OCI-LY7 (cell line): ENCODE measurements at regions not wholly inside any gene's neighbourhood (a gene's known extent, or its start where the extent isn't known, plus 50 kb on each side); places are given as distances from the start of the nearest gene placed in this dataset.
A peak's percentile ranks its signal among the peaks of the same experiment; 100 is the strongest.

Source experiments
- BruUV-seq: library from RNA; stranded (reverse); fragments of 400-500 nt; replicated peaks from 2 replicates; lab custom pipeline; 2021; lab: Mats Ljungman, UMichigan
- CTCF ChIA-PET: fragments of 300-600 bp; sonication (Branson Sonifier 250); formaldehyde crosslinking; loops from one replicate; lab custom pipeline; 2022; ENCODE audit warnings: antibody characterized with exemption; ENCODE audit not compliant: unreplicated experiment; lab: Charles Lee
- POLR2A ChIA-PET: fragments of 300-600 bp; sonication (Branson Sonifier 250); formaldehyde crosslinking; loops from one replicate; lab custom pipeline; 2022; ENCODE audit warnings: antibody characterized with exemption; lab: Charles Lee
- DNase-seq: peaks from one replicate; pipeline ENCODE4 v3.0.0-alpha.2; 2015; ENCODE audit warnings: low spot score
- H2AFZ ChIP-seq: fragments of 200-600 bp; sonication (generic), shearing (Covaris generic); 2 replicates; pipeline ENCODE4 v1.6.1; 2014; ENCODE audit warnings: mild to moderate bottlenecking, antibody characterized with exemption, low read length, moderate library complexity
- H3K27ac ChIP-seq: fragments of 200-600 bp; sonication (generic); 2 replicates; pipeline ENCODE4 v1.5.1; 2014; ENCODE audit warnings: mixed run types, low read depth, mild to moderate bottlenecking, moderate library complexity, low read length, inconsistent platforms; ENCODE audit not compliant: poor library complexity, severe bottlenecking
- H3K36me3 ChIP-seq: fragments of 200-600 bp; sonication (generic); 2 replicates; pipeline ENCODE4 v1.6.1; 2014; ENCODE audit warnings: mild to moderate bottlenecking, antibody characterized with exemption, low read length, moderate library complexity, mixed read lengths; ENCODE audit not compliant: insufficient read depth
- H3K4me1 ChIP-seq: fragments of 200-600 bp; sonication (generic); 2 replicates; pipeline ENCODE4 v1.5.1; 2014; ENCODE audit warnings: mild to moderate bottlenecking, low read length; ENCODE audit not compliant: insufficient read depth, poor library complexity, severe bottlenecking
- H3K4me2 ChIP-seq: fragments of 200-600 bp; sonication (generic); 2 replicates; pipeline ENCODE4 v1.6.1; 2014; ENCODE audit warnings: mild to moderate bottlenecking, low read length
- H3K4me3 ChIP-seq: fragments of 200-600 bp; sonication (generic); 2 replicates; pipeline ENCODE4 v1.5.1; 2014; ENCODE audit warnings: mild to moderate bottlenecking, low read depth, low read length; ENCODE audit not compliant: poor library complexity, severe bottlenecking
- H3K79me2 ChIP-seq: fragments of 200-600 bp; sonication (generic); 2 replicates; pipeline ENCODE4 v1.6.1; 2016; ENCODE audit warnings: low read depth, mild to moderate bottlenecking, low read length, moderate library complexity, mixed read lengths; ENCODE audit not compliant: insufficient read depth
- H3K9me2 ChIP-seq: fragments of 200-600 bp; sonication (generic); 2 replicates; pipeline ENCODE4 v1.6.1; 2016; ENCODE audit warnings: mild to moderate bottlenecking, low read length, mixed read lengths; ENCODE audit not compliant: insufficient read depth
- H3K9me3 ChIP-seq: fragments of 200-600 bp; sonication (generic); 2 replicates; pipeline ENCODE4 v1.6.1; 2014; ENCODE audit warnings: mild to moderate bottlenecking, mixed run types, low read length, mixed read lengths
- H4K20me1 ChIP-seq: fragments of 200-600 bp; sonication (generic); 2 replicates; pipeline ENCODE4 v1.6.1; 2014; ENCODE audit warnings: mild to moderate bottlenecking, antibody characterized with exemption, low read length, moderate library complexity, mixed read lengths; ENCODE audit not compliant: insufficient read depth
- CTCF ChIP-seq: fragments of 200-600 bp; sonication (generic); conservative IDR thresholded peaks from 2 replicates; pipeline ENCODE4 v1.5.1; 2014; ENCODE audit warnings: mild to moderate bottlenecking, antibody characterized with exemption, low read length, moderate library complexity, mixed read lengths
- EZH2phosphoT487 ChIP-seq: fragments of 200-600 bp; sonication (generic); IDR thresholded peaks from 2 replicates; pipeline ENCODE4 v1.6.1; 2018; ENCODE audit warnings: low read depth, borderline replicate concordance, mild to moderate bottlenecking, mixed run types, antibody characterized with exemption, low read length, moderate library complexity, mixed read lengths
- intact Hi-C: fragments of 100-400 bp; cut with micrococcal nuclease; formaldehyde crosslinking; loops from one replicate; pipeline ENCODE4 v1.10.0; 2022; ENCODE audit not compliant: unreplicated experiment

DNA sequence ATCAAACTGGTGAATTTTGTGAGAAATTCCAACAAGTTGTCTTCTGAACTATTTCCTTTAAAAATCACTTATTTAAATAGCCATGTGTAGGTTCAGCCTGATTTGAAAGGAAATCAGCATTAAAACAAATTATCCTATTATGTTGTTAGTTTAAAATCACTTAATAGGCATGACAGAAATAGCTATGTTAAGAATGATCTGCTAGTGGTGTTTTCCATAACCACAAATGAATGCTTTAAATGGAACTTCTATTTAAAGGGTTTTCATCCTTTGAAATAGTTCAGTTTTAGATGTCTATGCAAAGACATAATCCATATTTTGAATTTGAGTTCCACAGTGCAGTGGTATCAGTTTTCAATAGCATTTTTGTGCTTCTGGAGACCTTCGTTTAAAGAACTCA is 120.1 kb downstream of the PLEKHG1 start:
- Histone ChIP-seq H3K36me3 (no peaks in the 10 kb centered on the region; the same call in 1 of the 2 replicates), H3K9me3 (no peaks in the 10 kb centered on the region), H3K9me2 (no peaks in the 10 kb centered on the region), H3K79me2 (no peaks in the 10 kb centered on the region), H3K27ac (no peak overlapping the region), H2AFZ (no peak overlapping the region), H3K4me1 (peaks cover 59% of the 10 kb centered on the region), H3K4me3 (peak overlapping the region; percentile 53), H4K20me1 (no peaks in the 10 kb centered on the region), H3K4me2 (peak overlapping the region; percentile 84)
- POLR2A ChIA-PET, result interaction anchor here (0.9 to 2.9 kb wide), 6 partner anchors 17 to 116 kb away, joined by 3 to 13 read pairs (median 4); no protein-coding TSS in a partner anchor
- TF ChIP-seq EZH2phosphoT487 (no peak), CTCF (no peak)
- CTCF ChIA-PET, result interaction anchor here (0.6 to 1.2 kb wide), 2 partner anchors 17 to 34 kb away, joined by 3 read pairs; no protein-coding TSS in a partner anchor
- intact Hi-C loops, result loop anchor here (2.0 to 5.0 kb wide), 2 partner anchors 21 to 98 kb away; no protein-coding TSS in a partner anchor
- BruUV-seq, result no TSS peak
- DNase-seq, result no peak

DNA sequence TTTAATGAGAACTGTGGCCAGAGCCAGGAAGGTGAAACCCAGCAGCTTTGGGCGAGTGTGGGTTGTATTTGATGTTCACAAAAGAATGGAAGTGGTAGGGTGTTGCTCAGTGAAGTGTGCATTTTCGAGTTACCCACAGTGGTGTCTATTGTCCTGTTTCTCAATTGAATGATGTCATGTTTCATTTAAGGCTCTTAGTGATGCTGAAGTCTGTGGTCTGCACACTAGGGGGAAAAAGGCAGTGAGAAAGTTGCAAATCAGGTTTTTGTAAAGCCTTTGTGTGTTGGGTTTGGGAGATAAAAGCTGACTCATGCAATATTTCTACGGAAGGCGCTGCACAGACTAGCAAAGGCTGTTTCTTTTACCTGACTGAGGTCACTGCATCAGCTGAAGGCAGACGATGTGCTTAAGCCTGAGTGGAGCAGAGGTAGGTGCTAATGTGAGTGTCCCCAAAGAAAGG is 121.1 kb downstream of the PLEKHG1 start:
- peak overlapping the region; percentile 32; the same call in 1 of the 2 replicates for H2AFZ ChIP-seq
- peaks cover 66% of the 10 kb centered on the region for H3K4me1 ChIP-seq
- H3K9me3 ChIP-seq, result no peaks in the 10 kb centered on the region
- no peaks in the 10 kb centered on the region; the same call in 1 of the 2 replicates for H3K36me3 ChIP-seq
- CTCF ChIA-PET, result no interaction called here
- H3K27ac ChIP-seq, result peak overlapping the region; percentile 54
- DNase-seq, result peak; percentile 84
- no peaks in the 10 kb centered on the region for H3K9me2 ChIP-seq
- no peaks in the 10 kb centered on the region for H3K79me2 ChIP-seq
- no TSS peak for BruUV-seq
- no peaks in the 10 kb centered on the region for H4K20me1 ChIP-seq
- TF ChIP-seq EZH2phosphoT487, result no peak
- TF ChIP-seq CTCF, result 0 out of 2 replicates have a peak, but pooled peaks have one; percentile 34
- intact Hi-C loops, result loop anchor here (2.0 to 5.0 kb wide), 2 partner anchors 22 to 99 kb away; no protein-coding TSS in a partner anchor
- peak overlapping the region; percentile 53 for H3K4me3 ChIP-seq
- peak overlapping the region; percentile 84 for H3K4me2 ChIP-seq
- POLR2A ChIA-PET, result interaction anchor here (1.5 to 2.9 kb wide), 2 partner anchors 13 to 18 kb away, joined by 5 to 13 read pairs; no protein-coding TSS in a partner anchor
